ENCODE measurements at regions not wholly inside any gene's neighbourhood (a gene's known extent, or its start where the extent isn't known, plus 50 kb on each side); places are given as distances from the start of the nearest gene placed in this dataset.

GRCh38 chr6:155595284-155595683 is 139.6 kb upstream of the NOX3 start:
- Histone ChIP-seq H3K4me1 (ENCODE audit: insufficient read depth) (no peaks in the 10 kb centered on the region), H3K4me2 (no peak overlapping the region), H3K4me3 (no peak overlapping the region), H2AFZ (no peak overlapping the region), H3K79me2 (replicated peaks; ENCODE audit: insufficient read depth) (no peaks in the 10 kb centered on the region), H4K20me1 (replicated peaks; ENCODE audit: insufficient read depth) (no peaks in the 10 kb centered on the region), H3K27me3 (ENCODE audit: insufficient read depth) (no peaks in the 10 kb centered on the region), H3F3A (replicated peaks; ENCODE audit: low read depth) (no peaks in the 10 kb centered on the region), H3K9me2 (ENCODE audit: insufficient read depth) (0 out of 2 replicates have a peak, but pooled peaks cover 4% of the 10 kb centered on the region), H3K36me3 (ENCODE audit: insufficient read depth) (no peaks in the 10 kb centered on the region), H3K27ac (ENCODE audit: low read depth) (no peak overlapping the region)
- no peaks in the 10 kb centered on the region for H3K36me3 Mint-ChIP-seq (ENCODE audit: low read depth)
- no peaks in the 10 kb centered on the region for H3K27me3 Mint-ChIP-seq (ENCODE audit: insufficient read depth, low read depth, poor library complexity)
- peaks cover 4% of the 10 kb centered on the region; the same call in 1 of the 3 replicates for H3K4me1 Mint-ChIP-seq
- no peak for DNase-seq (ENCODE audit: low spot score)
- no peak for ATAC-seq
- H3K27ac Mint-ChIP-seq, result no peak overlapping the region
- no peaks in the 10 kb centered on the region; the same call in 2 of the 3 replicates for H3K9me3 Mint-ChIP-seq
- H3K4me3 Mint-ChIP-seq, result no peak overlapping the region
- TF ChIP-seq EZH2phosphoT487 (IDR thresholded peaks at IDR 0.05; ENCODE audit: unreplicated experiment) (no peak), CTCF (conservative IDR thresholded peaks at IDR 0.05; ENCODE audit: low read depth in 2 of 2) (no peak), REST (IDR thresholded peaks at IDR 0.05; ENCODE audit: unreplicated experiment) (no peak), POLR2AphosphoS5 (IDR thresholded peaks at IDR 0.05; ENCODE audit: low read depth) (no peak), STAT1 (IDR thresholded peaks at IDR 0.05; ENCODE audit: unreplicated experiment) (no peak), EZH2 (IDR thresholded peaks at IDR 0.05; ENCODE audit: low read depth, unreplicated experiment) (no peak), JUNB (IDR thresholded peaks at IDR 0.05; ENCODE audit: unreplicated experiment) (no peak), ETS1 (IDR thresholded peaks at IDR 0.05) (no peak), ZNF114 (CRISPR knock-in tag; IDR thresholded peaks at IDR 0.05) (no peak), NANOG (IDR thresholded peaks at IDR 0.05; ENCODE audit: borderline replicate concordance) (no peak), ZNF331 (CRISPR knock-in tag; IDR thresholded peaks at IDR 0.05; ENCODE audit: low read depth) (no peak), CREB1 (CRISPR knock-in tag; IDR thresholded peaks at IDR 0.05; ENCODE audit: low read depth) (no peak), ZNF462 (CRISPR knock-in tag; IDR thresholded peaks at IDR 0.05) (no peak)

All from GM23338 (cell line).